ENCODE measurements at regions not wholly inside any gene's neighbourhood (a gene's known extent, or its start where the extent isn't known, plus 50 kb on each side); places are given as distances from the start of the nearest gene placed in this dataset.
"Not testable (repeated sequence)": the region's sequence is repeated elsewhere in the genome, so short reads cannot be mapped to it uniquely, and the experiment has no call there.

GRCh38 chr6:27720607-27721580 lies 191.3 kb downstream of the OR2B2 start:
- peak; percentile 18 for DNase-seq

- DNase-seq, result not testable (repeated sequence)
These were observed 193.2 kb downstream of the OR2B2 start for GRCh38 chr6:27719039-27719438.

- no peak for DNase-seq
These were observed 205.8 kb downstream of the OR2B2 start for GRCh38 chr6:27706431-27706830.

GRCh38 chr6:27700337-27700736 lies 211.9 kb downstream of the OR2B2 start:
- no peak for DNase-seq

GRCh38 chr6:27694547-27694874 lies 217.7 kb downstream of the OR2B2 start:
- no peak for DNase-seq

GRCh38 chr6:27693766-27694546 lies 218.2 kb downstream of the OR2B2 start:
- DNase-seq, result peak; percentile 18

GRCh38 chr6:27692133-27692532 lies 219.2 kb upstream of the ZNF184 start:
- not testable (repeated sequence) for DNase-seq

- peak; percentile 85 for DNase-seq
These were observed 215.2 kb upstream of the ZNF184 start for GRCh38 chr6:27688014-27688586.

GRCh38 chr6:27687154-27688013 lies 214.5 kb upstream of the ZNF184 start:
- peak; percentile 75 for DNase-seq

GRCh38 chr6:27685279-27685678 lies 212.4 kb upstream of the ZNF184 start:
- DNase-seq, result no peak

- peak; percentile 73 for DNase-seq
These were observed 211.6 kb upstream of the ZNF184 start for GRCh38 chr6:27684264-27685211.

- no peak for DNase-seq
These were observed 207.2 kb upstream of the ZNF184 start for GRCh38 chr6:27679964-27680694.

GRCh38 chr6:27679308-27679963 lies 206.5 kb upstream of the ZNF184 start:
- DNase-seq, result no peak

GRCh38 chr6:27678469-27678868 lies 205.6 kb upstream of the ZNF184 start:
- DNase-seq, result no peak

- no peak for DNase-seq
These were observed 202.0 kb upstream of the ZNF184 start for GRCh38 chr6:27674882-27675281.

- DNase-seq, result peak; percentile 37
These were observed 199.4 kb upstream of the ZNF184 start for GRCh38 chr6:27672113-27672799.

GRCh38 chr6:27669624-27670301 lies 196.9 kb upstream of the ZNF184 start:
- DNase-seq, result no peak

GRCh38 chr6:27669295-27669623 lies 196.4 kb upstream of the ZNF184 start:
- peak; percentile 9 for DNase-seq

Data from DMS53 (cell line).